Osteoblast (primary cell): ENCODE measurements at regions not wholly inside any gene's neighbourhood (a gene's known extent, or its start where the extent isn't known, plus 50 kb on each side); places are given as distances from the start of the nearest gene placed in this dataset.
A peak's percentile ranks its signal among the peaks of the same experiment; 100 is the strongest.

Source experiments
- DNase-seq: peaks from one replicate; pipeline ENCODE4 v3.0.0; 2011; ENCODE audit warnings: low spot score, mixed read lengths; ENCODE audit not compliant: insufficient read length; ENCODE audit errors: missing footprints
- H2AFZ ChIP-seq: 2 replicates; pipeline ENCODE4 v1.6.0; 2011; ENCODE audit warnings: mild to moderate bottlenecking, low read length
- H3K27ac ChIP-seq: 2 replicates; pipeline ENCODE4 v1.5.1; 2011; ENCODE audit warnings: mild to moderate bottlenecking, low read depth, low read length, moderate library complexity
- H3K27me3 ChIP-seq: 2 replicates; pipeline ENCODE4 v1.6.0; 2012; ENCODE audit warnings: mild to moderate bottlenecking, control low read depth, inconsistent platforms, low read length, moderate library complexity; ENCODE audit not compliant: insufficient read depth
- H3K36me3 ChIP-seq: 2 replicates; pipeline ENCODE4 v1.5.1; 2011; ENCODE audit warnings: mild to moderate bottlenecking, low read length, control low read depth, moderate library complexity; ENCODE audit not compliant: insufficient read depth
- H3K4me1 ChIP-seq: 2 replicates; pipeline ENCODE4 v1.5.1; 2011; ENCODE audit warnings: mild to moderate bottlenecking, low read length, control low read depth, moderate library complexity; ENCODE audit not compliant: insufficient read depth
- H3K4me2 ChIP-seq: 2 replicates; pipeline ENCODE4 v1.6.0; 2011; ENCODE audit warnings: mild to moderate bottlenecking, low read length; ENCODE audit not compliant: insufficient read depth
- H3K4me3 ChIP-seq: fragments of 200-600 bp; sonication (generic); 3 replicates; pipeline ENCODE4 v1.5.1; 2012; ENCODE audit warnings: mild to moderate bottlenecking, low read length, inconsistent platforms; ENCODE audit not compliant: insufficient read depth
- H3K79me2 ChIP-seq: 2 replicates; pipeline ENCODE4 v1.6.0; 2012; ENCODE audit warnings: mild to moderate bottlenecking, low read length, control low read depth, inconsistent platforms; ENCODE audit not compliant: insufficient read depth
- H3K9me3 ChIP-seq: 2 replicates; pipeline ENCODE4 v1.5.1; 2011; ENCODE audit warnings: low read depth, low read length, control low read depth
- H4K20me1 ChIP-seq: 2 replicates; pipeline ENCODE4 v1.6.0; 2012; ENCODE audit warnings: mild to moderate bottlenecking, low read length, control low read depth; ENCODE audit not compliant: insufficient read depth
- TF ChIP-seq, protein P1 (sequence below): IDR thresholded peaks from 2 replicates; pipeline ENCODE4 v1.5.1; 2011; ENCODE audit warnings: mild to moderate bottlenecking, low read depth, low read length, moderate library complexity; ENCODE audit errors: extremely low read depth

DNA sequence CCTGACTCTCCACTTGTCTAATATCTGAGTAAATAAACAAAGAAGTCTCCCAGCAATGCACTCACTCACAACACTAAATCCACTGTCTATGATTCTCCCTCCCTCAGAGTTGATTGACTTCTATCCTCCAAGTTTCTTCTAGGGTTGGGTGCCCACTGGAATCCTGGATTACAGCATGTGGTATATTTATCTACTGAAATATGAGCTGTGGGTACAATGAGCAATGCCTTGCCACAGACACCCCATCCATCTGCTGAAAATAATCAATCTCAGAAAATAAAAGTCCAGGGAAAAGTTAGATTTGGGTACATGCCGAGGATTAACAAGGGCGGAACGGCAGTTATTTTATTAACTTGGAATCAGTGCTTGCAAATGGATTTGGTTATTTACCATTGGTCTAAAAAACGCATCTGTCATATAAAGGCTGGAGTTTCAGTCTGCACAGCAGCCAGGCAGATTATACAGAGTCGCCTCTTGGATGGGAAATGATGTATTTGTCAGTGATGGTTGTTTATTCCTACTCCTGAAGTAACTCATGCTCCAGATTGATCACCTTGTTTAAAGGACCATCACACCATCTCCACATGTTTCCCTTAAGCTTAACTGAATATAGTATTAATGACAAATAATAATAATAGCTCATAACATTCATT is 193.9 kb upstream of the SOX9 start:
- Histone ChIP-seq H3K4me2 (peak overlapping the region; percentile 21), H3K36me3 (no peaks in the 10 kb centered on the region), H4K20me1 (no peaks in the 10 kb centered on the region), H3K9me3 (no peaks in the 10 kb centered on the region), H3K27ac (no peak overlapping the region), H3K79me2 (no peaks in the 10 kb centered on the region), H3K4me1 (peaks cover 12% of the 10 kb centered on the region), H3K27me3 (no peaks in the 10 kb centered on the region), H2AFZ (no peak overlapping the region), H3K4me3 (no peak overlapping the region)
- no peak for DNase-seq
- TF ChIP-seq, protein P1, sequence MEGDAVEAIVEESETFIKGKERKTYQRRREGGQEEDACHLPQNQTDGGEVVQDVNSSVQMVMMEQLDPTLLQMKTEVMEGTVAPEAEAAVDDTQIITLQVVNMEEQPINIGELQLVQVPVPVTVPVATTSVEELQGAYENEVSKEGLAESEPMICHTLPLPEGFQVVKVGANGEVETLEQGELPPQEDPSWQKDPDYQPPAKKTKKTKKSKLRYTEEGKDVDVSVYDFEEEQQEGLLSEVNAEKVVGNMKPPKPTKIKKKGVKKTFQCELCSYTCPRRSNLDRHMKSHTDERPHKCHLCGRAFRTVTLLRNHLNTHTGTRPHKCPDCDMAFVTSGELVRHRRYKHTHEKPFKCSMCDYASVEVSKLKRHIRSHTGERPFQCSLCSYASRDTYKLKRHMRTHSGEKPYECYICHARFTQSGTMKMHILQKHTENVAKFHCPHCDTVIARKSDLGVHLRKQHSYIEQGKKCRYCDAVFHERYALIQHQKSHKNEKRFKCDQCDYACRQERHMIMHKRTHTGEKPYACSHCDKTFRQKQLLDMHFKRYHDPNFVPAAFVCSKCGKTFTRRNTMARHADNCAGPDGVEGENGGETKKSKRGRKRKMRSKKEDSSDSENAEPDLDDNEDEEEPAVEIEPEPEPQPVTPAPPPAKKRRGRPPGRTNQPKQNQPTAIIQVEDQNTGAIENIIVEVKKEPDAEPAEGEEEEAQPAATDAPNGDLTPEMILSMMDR = no peak

DNA sequence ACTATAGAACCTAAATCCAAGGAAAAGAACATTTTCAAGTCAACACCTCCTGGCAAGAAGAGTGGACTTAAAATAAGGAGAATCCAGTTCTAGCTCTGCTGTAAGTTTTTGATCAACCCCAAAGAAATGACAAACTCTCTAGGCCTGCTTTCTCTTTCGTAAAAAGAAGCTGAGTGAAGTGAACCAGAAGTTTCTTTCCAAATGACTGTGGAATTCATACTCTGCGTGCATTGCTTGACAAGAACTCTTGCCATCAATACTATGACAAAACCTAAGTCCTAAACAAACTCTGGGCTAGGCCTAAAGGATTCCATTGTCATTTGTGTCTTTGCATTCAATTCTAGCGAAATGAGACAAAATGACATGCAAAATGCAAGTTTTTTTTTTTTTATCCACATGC is 187.5 kb upstream of the SOX9 start:
- DNase-seq = no peak
- Histone ChIP-seq H3K36me3 (no peaks in the 10 kb centered on the region), H4K20me1 (no peaks in the 10 kb centered on the region), H3K9me3 (no peaks in the 10 kb centered on the region), H3K79me2 (no peaks in the 10 kb centered on the region), H3K4me1 (peaks cover 5% of the 10 kb centered on the region), H3K27me3 (no peaks in the 10 kb centered on the region), H3K27ac (no peak overlapping the region), H3K4me2 (no peak overlapping the region), H2AFZ (no peak overlapping the region), H3K4me3 (no peak overlapping the region)
- TF ChIP-seq, protein P1 = no peak

GRCh38 chr17:71934520-71934919 is 186.3 kb upstream of the SOX9 start:
- Histone ChIP-seq H3K27ac (no peak overlapping the region), H2AFZ (no peak overlapping the region), H4K20me1 (no peaks in the 10 kb centered on the region), H3K4me3 (no peak overlapping the region), H3K4me1 (peaks cover 5% of the 10 kb centered on the region), H3K36me3 (no peaks in the 10 kb centered on the region), H3K27me3 (no peaks in the 10 kb centered on the region), H3K79me2 (no peaks in the 10 kb centered on the region), H3K4me2 (no peak overlapping the region), H3K9me3 (no peaks in the 10 kb centered on the region)
- TF ChIP-seq, protein P1 = no peak
- no peak for DNase-seq

- Histone ChIP-seq H3K4me2 (no peak overlapping the region), H3K9me3 (no peaks in the 10 kb centered on the region), H3K79me2 (no peaks in the 10 kb centered on the region), H3K4me3 (no peak overlapping the region), H2AFZ (no peak overlapping the region), H3K27me3 (no peaks in the 10 kb centered on the region), H4K20me1 (no peaks in the 10 kb centered on the region), H3K4me1 (peaks cover 5% of the 10 kb centered on the region), H3K36me3 (no peaks in the 10 kb centered on the region), H3K27ac (no peak overlapping the region)
- DNase-seq = no peak
- TF ChIP-seq, protein P1 = no peak
Observed at GRCh38 chr17:71935341-71935740, 185.5 kb upstream of the SOX9 start.
